ENCODE measurements at regions not wholly inside any gene's neighbourhood (a gene's known extent, or its start where the extent isn't known, plus 50 kb on each side); places are given as distances from the start of the nearest gene placed in this dataset.
A peak's percentile ranks its signal among the peaks of the same experiment; 100 is the strongest.

- TF ChIP-seq BHLHE40 (IDR thresholded peaks at IDR 0.05; ENCODE audit: low read depth, low read length): no peak
- TF ChIP-seq SMC3 (IDR thresholded peaks at IDR 0.05; ENCODE audit: low read depth, low read length): no peak
- TF ChIP-seq, protein P1, sequence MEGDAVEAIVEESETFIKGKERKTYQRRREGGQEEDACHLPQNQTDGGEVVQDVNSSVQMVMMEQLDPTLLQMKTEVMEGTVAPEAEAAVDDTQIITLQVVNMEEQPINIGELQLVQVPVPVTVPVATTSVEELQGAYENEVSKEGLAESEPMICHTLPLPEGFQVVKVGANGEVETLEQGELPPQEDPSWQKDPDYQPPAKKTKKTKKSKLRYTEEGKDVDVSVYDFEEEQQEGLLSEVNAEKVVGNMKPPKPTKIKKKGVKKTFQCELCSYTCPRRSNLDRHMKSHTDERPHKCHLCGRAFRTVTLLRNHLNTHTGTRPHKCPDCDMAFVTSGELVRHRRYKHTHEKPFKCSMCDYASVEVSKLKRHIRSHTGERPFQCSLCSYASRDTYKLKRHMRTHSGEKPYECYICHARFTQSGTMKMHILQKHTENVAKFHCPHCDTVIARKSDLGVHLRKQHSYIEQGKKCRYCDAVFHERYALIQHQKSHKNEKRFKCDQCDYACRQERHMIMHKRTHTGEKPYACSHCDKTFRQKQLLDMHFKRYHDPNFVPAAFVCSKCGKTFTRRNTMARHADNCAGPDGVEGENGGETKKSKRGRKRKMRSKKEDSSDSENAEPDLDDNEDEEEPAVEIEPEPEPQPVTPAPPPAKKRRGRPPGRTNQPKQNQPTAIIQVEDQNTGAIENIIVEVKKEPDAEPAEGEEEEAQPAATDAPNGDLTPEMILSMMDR (conservative IDR thresholded peaks at IDR 0.05; ENCODE audit: low read depth, low read length): no peak
- no peak for TF ChIP-seq MXI1 (IDR thresholded peaks at IDR 0.05; ENCODE audit: borderline replicate concordance, low read depth, low read length)
- peak; percentile 63 for TF ChIP-seq CEBPB (IDR thresholded peaks at IDR 0.05; ENCODE audit: low read depth, low read length)
- TF ChIP-seq POLR2A (IDR thresholded peaks at IDR 0.05; ENCODE audit: low read depth, low read length): no peak
Measured at GRCh38 chr3:13245615-13245978, 172.4 kb upstream of the IQSEC1 start.
